IMR-90 (cell line): ENCODE measurements at regions not wholly inside any gene's neighbourhood (a gene's known extent, or its start where the extent isn't known, plus 50 kb on each side); places are given as distances from the start of the nearest gene placed in this dataset.

ENCODE experiments used
- ATAC-seq: fragments of 200-7000 bp; cut with Tn5 transposase; 2 replicates; pipeline ENCODE4 v1.9.1; 2020; ENCODE audit warnings: low read depth, mild to moderate bottlenecking, moderate library complexity
- BruUV-seq: library from RNA; stranded (reverse); fragments of 400-500 nt; replicated peaks from 2 replicates; lab custom pipeline; 2021; lab: Mats Ljungman, UMichigan
- CTCF ChIA-PET: fragments of 300-600 bp; formaldehyde crosslinking; extraction: SDS; loops from one replicate; lab custom pipeline; 2021; ENCODE audit warnings: antibody characterized with exemption; lab: Yijun Ruan, JAX
- POLR2A ChIA-PET: fragments of 300-600 bp; sonication (Branson Sonifier 250); formaldehyde crosslinking; loops from one replicate; lab custom pipeline; 2022; ENCODE audit warnings: antibody characterized with exemption; ENCODE audit not compliant: unreplicated experiment; lab: Charles Lee
- DNase-seq: peaks from one replicate; pipeline ENCODE4 v3.0.0; 2013
- H2AFZ ChIP-seq: replicated peaks from 2 replicates; pipeline ENCODE3; 2013; ENCODE audit warnings: low read length, mild to moderate bottlenecking; ENCODE audit not compliant: poor library complexity
- H2AK5ac ChIP-seq: 2 replicates; pipeline ENCODE4 v1.6.1; 2013; ENCODE audit warnings: low read depth, low read length, inconsistent platforms
- H2AK9ac ChIP-seq: replicated peaks from 2 replicates; pipeline ENCODE3; 2013; ENCODE audit warnings: mild to moderate bottlenecking, low read depth, low read length, moderate library complexity; ENCODE audit not compliant: poor library complexity
- H2BK120ac ChIP-seq: 2 replicates; pipeline ENCODE4 v1.6.1; 2013; ENCODE audit warnings: low read depth, low read length, inconsistent platforms
- H2BK15ac ChIP-seq: 3 replicates; pipeline ENCODE4 v1.6.1; 2013; ENCODE audit warnings: low read depth, low read length, inconsistent platforms
- H2BK20ac ChIP-seq: 2 replicates; pipeline ENCODE4 v1.6.1; 2013; ENCODE audit warnings: low read depth, mild to moderate bottlenecking, inconsistent platforms, low read length, moderate library complexity
- H2BK5ac ChIP-seq: 2 replicates; pipeline ENCODE4 v1.6.1; 2013; ENCODE audit warnings: mild to moderate bottlenecking, low read depth, low read length, inconsistent platforms; ENCODE audit not compliant: poor library complexity, severe bottlenecking
- H3K14ac ChIP-seq: replicated peaks from 2 replicates; pipeline ENCODE4 v1.6.1; 2013; ENCODE audit warnings: low read depth, low read length, inconsistent platforms
- H3K18ac ChIP-seq: 2 replicates; pipeline ENCODE4 v1.6.1; 2013; ENCODE audit warnings: low read depth, low read length, control low read depth
- H3K23ac ChIP-seq: 2 replicates; pipeline ENCODE4 v1.6.1; 2013; ENCODE audit warnings: low read depth, low read length, inconsistent platforms
- H3K27ac ChIP-seq: 2 replicates; pipeline ENCODE4 v1.5.1; 2013; ENCODE audit warnings: mild to moderate bottlenecking, control low read depth, low read length; ENCODE audit not compliant: insufficient read depth
- H3K27me3 ChIP-seq: 2 replicates; pipeline ENCODE4 v1.6.1; 2013; ENCODE audit warnings: low read length; ENCODE audit not compliant: control insufficient read depth, insufficient read depth
- H3K36me3 ChIP-seq: 2 replicates; pipeline ENCODE4 v1.6.1; 2013; ENCODE audit warnings: low read length, mixed read lengths; ENCODE audit not compliant: control insufficient read depth, insufficient read depth
- H3K4ac ChIP-seq: 2 replicates; pipeline ENCODE4 v1.6.1; 2013; ENCODE audit warnings: low read depth, low read length, inconsistent platforms
- H3K4me1 ChIP-seq: 2 replicates; pipeline ENCODE4 v1.6.1; 2013; ENCODE audit warnings: low read length, mixed read lengths; ENCODE audit not compliant: control insufficient read depth, insufficient read depth
- H3K4me2 ChIP-seq: 2 replicates; pipeline ENCODE4 v1.6.1; 2013; ENCODE audit warnings: low read depth, mild to moderate bottlenecking, control low read depth, low read length, moderate library complexity
- H3K4me3 ChIP-seq: 2 replicates; pipeline ENCODE4 v1.5.1; 2013; ENCODE audit warnings: low read depth, mild to moderate bottlenecking, control low read depth, low read length, moderate library complexity; ENCODE audit not compliant: insufficient read depth
- H3K56ac ChIP-seq: 2 replicates; pipeline ENCODE4 v1.6.1; 2013; ENCODE audit warnings: low read length, inconsistent platforms; ENCODE audit not compliant: insufficient read depth; ENCODE audit errors: extremely low read depth
- H3K79me1 ChIP-seq, 2 experiments: 2 replicates each; pipeline ENCODE4 v1.6.1; 2013; ENCODE audit warnings: low read length in 2 of 2, inconsistent platforms in 1 of 2, low read depth in 1 of 2
- H3K9ac ChIP-seq: 2 replicates; pipeline ENCODE4 v1.6.1; 2013; ENCODE audit warnings: low read depth, low read length, control low read depth
- H3K9me1 ChIP-seq: 2 replicates; pipeline ENCODE4 v1.6.1; 2013; ENCODE audit warnings: low read length, inconsistent platforms; ENCODE audit not compliant: insufficient read depth
- H3K9me3 ChIP-seq: 2 replicates; pipeline ENCODE4 v1.6.1; 2013; ENCODE audit warnings: low read length; ENCODE audit not compliant: control insufficient read depth, insufficient read depth
- H4K20me1 ChIP-seq: 2 replicates; pipeline ENCODE4 v1.6.1; 2013; ENCODE audit warnings: low read length, inconsistent platforms; ENCODE audit not compliant: insufficient read depth
- H4K5ac ChIP-seq: 2 replicates; pipeline ENCODE4 v1.6.1; 2013; ENCODE audit warnings: mild to moderate bottlenecking, low read depth, low read length, control low read depth
- H4K8ac ChIP-seq, 2 experiments: 2 replicates each; pipeline ENCODE4 v1.6.1; 2013; ENCODE audit warnings: low read depth in 2 of 2, low read length in 2 of 2, control low read depth in 1 of 2, inconsistent platforms in 1 of 2
- H4K91ac ChIP-seq: 2 replicates; pipeline ENCODE4 v1.6.1; 2013; ENCODE audit warnings: low read depth, low read length, inconsistent platforms; ENCODE audit not compliant: insufficient read depth
- BHLHE40 ChIP-seq: fragments of 150-350 bp; IDR thresholded peaks from 2 replicates; pipeline ENCODE4 v1.6.1; 2016; ENCODE audit warnings: mild to moderate bottlenecking, low read depth, low read length
- CEBPB ChIP-seq: IDR thresholded peaks from 2 replicates; pipeline ENCODE4 v1.6.1; 2012; ENCODE audit warnings: low read depth, low read length, improper control_type of control experiment
- CHD1 ChIP-seq: IDR thresholded peaks from 2 replicates; pipeline ENCODE4 v1.6.1; 2012; ENCODE audit warnings: low read depth, low read length, improper control_type of control experiment
- CTCF ChIP-seq: conservative IDR thresholded peaks from 2 replicates; pipeline ENCODE4 v1.5.1; 2012; ENCODE audit warnings: mild to moderate bottlenecking, low read depth, low read length, improper control_type of control experiment
- ELK1 ChIP-seq: fragments of 150-350 bp; IDR thresholded peaks from 2 replicates; pipeline ENCODE4 v1.6.1; 2016; ENCODE audit warnings: low read depth, mild to moderate bottlenecking, low read length, moderate library complexity, borderline replicate concordance
- FOS ChIP-seq: fragments of 150-350 bp; IDR thresholded peaks from 2 replicates; pipeline ENCODE4 v1.6.1; 2016; ENCODE audit warnings: low read depth, low read length
- MAFK ChIP-seq: IDR thresholded peaks from 2 replicates; pipeline ENCODE4 v1.6.1; 2012; ENCODE audit warnings: low read depth, low read length, improper control_type of control experiment
- MAZ ChIP-seq: IDR thresholded peaks from 2 replicates; pipeline ENCODE4 v1.6.1; 2012; ENCODE audit warnings: low read depth, mild to moderate bottlenecking, low read length, improper control_type of control experiment, moderate library complexity, borderline replicate concordance
- MXI1 ChIP-seq: IDR thresholded peaks from 2 replicates; pipeline ENCODE4 v1.6.1; 2012; ENCODE audit warnings: low read depth, mild to moderate bottlenecking, low read length, moderate library complexity, borderline replicate concordance
- NFE2L2 ChIP-seq: fragments of 150-350 bp; IDR thresholded peaks from 2 replicates; pipeline ENCODE4 v1.6.1; 2016; ENCODE audit warnings: low read depth, mild to moderate bottlenecking, low read length
- POLR2A ChIP-seq: IDR thresholded peaks from 2 replicates; pipeline ENCODE4 v1.6.1; 2012; ENCODE audit warnings: mild to moderate bottlenecking, low read depth, low read length
- RAD21 ChIP-seq: IDR thresholded peaks from 2 replicates; pipeline ENCODE4 v1.6.1; 2012; ENCODE audit warnings: low read length, improper control_type of control experiment
- RCOR1 ChIP-seq: IDR thresholded peaks from 2 replicates; pipeline ENCODE4 v1.6.1; 2012; ENCODE audit warnings: mild to moderate bottlenecking, low read length, improper control_type of control experiment; ENCODE audit not compliant: insufficient replicate concordance
- RFX5 ChIP-seq: IDR thresholded peaks from 2 replicates; pipeline ENCODE4 v1.8.0; 2012; ENCODE audit warnings: low read depth, mild to moderate bottlenecking, low read length, moderate library complexity
- SMC3 ChIP-seq: fragments of 150-350 bp; IDR thresholded peaks from 2 replicates; pipeline ENCODE4 v1.6.1; 2016; ENCODE audit warnings: low read depth, mild to moderate bottlenecking, antibody characterized with exemption, low read length, moderate library complexity
- USF2 ChIP-seq: fragments of 150-350 bp; IDR thresholded peaks from 2 replicates; pipeline ENCODE4 v1.6.1; 2017; ENCODE audit warnings: mild to moderate bottlenecking, antibody characterized with exemption, low read length, low read depth
- WGBS, 2 experiments: methylation state at CpG; one replicate each; pipeline versions ENCODE4 v1.1.5 to v1.1.7; 2013; ENCODE audit warnings: missing lambda C conversion rate in 2 of 2; ENCODE audit not compliant: insufficient read length in 1 of 2; ENCODE audit errors: extremely low coverage in 2 of 2; 5-methylcytosine and 5-hydroxymethylcytosine counted together
- dilution Hi-C: fragments of 300-500 bp; cut with HindIII; formaldehyde crosslinking; loops from one replicate; pipeline ENCODE4 v1.14.3; 2018; ENCODE audit warnings: low sequenced_read_pairs; ENCODE audit not compliant: unreplicated experiment
- in situ Hi-C: fragments of 300-500 bp; cut with MboI; formaldehyde crosslinking; loops from 3 replicates; pipeline ENCODE4 v1.14.3; 2019; ENCODE audit warnings: low sequenced_read_pairs, inconsistent platforms, mixed read lengths
- intact Hi-C: fragments of 100-400 bp; cut with micrococcal nuclease; formaldehyde crosslinking; loops from 2 replicates; pipeline ENCODE4 v1.10.0; 2022

- ATAC-seq (no peak), DNase-seq (no peak)
- H2AFZ ChIP-seq: no peak overlapping the region
- in situ Hi-C loops (no loop called here), intact Hi-C loops (no loop called here), dilution Hi-C loops (no loop called here)
- BruUV-seq: no TSS peak
- peaks cover 2% of the 10 kb centered on the region; the same call in 1 of the 2 replicates for H3K9me3 ChIP-seq
- H3K4me2 ChIP-seq: no peak overlapping the region
- H3K36me3 ChIP-seq: no peaks in the 10 kb centered on the region
- no peak overlapping the region for H3K23ac ChIP-seq
- POLR2A ChIA-PET: no interaction called here
- H4K5ac ChIP-seq: no peak overlapping the region
- H3K27ac ChIP-seq: no peak overlapping the region
- no peak overlapping the region for H3K4ac ChIP-seq
- no peak overlapping the region for H2BK15ac ChIP-seq
- H3K56ac ChIP-seq: no peak overlapping the region
- no peak overlapping the region for H3K18ac ChIP-seq
- H3K4me1 ChIP-seq: no peaks in the 10 kb centered on the region
- H4K20me1 ChIP-seq: no peaks in the 10 kb centered on the region
- no peaks in the 10 kb centered on the region for H3K9me1 ChIP-seq
- no peak overlapping the region for H4K91ac ChIP-seq
- H2AK5ac ChIP-seq: no peak overlapping the region
- H3K79me1 ChIP-seq: no peaks in the 10 kb centered on the region
- no peak overlapping the region for H2AK9ac ChIP-seq
- H3K4me3 ChIP-seq: no peak overlapping the region
- no peak overlapping the region for H2BK5ac ChIP-seq
- TF ChIP-seq MAFK (no peak), RCOR1 (no peak), NFE2L2 (no peak), POLR2A (no peak), CHD1 (no peak), FOS (no peak), MXI1 (no peak), USF2 (no peak), CTCF (no peak), BHLHE40 (no peak), RAD21 (no peak), SMC3 (no peak), CEBPB (no peak), RFX5 (no peak), ELK1 (no peak), MAZ (no peak)
- no peak overlapping the region for H2BK20ac ChIP-seq
- no peak overlapping the region for H4K8ac ChIP-seq
- CTCF ChIA-PET: no interaction called here
- no peak overlapping the region for H2BK120ac ChIP-seq
- no CpG with 5 or more reads among the region's 1 CpG for WGBS, 2 experiments
- no peak overlapping the region for H3K14ac ChIP-seq
- no peak overlapping the region for H3K9ac ChIP-seq
- H3K27me3 ChIP-seq: no peaks in the 10 kb centered on the region
Observed at GRCh38 chr4:18878561-18878960, 857.0 kb upstream of the LCORL start.
